GM21576 (cell line): ENCODE measurements at regions not wholly inside any gene's neighbourhood (a gene's known extent, or its start where the extent isn't known, plus 50 kb on each side); places are given as distances from the start of the nearest gene placed in this dataset.
"Not testable (repeated sequence)": the region's sequence is repeated elsewhere in the genome, so short reads cannot be mapped to it uniquely, and the experiment has no call there.

Experiments
- ATAC-seq: cut with Tn5 transposase; IDR thresholded peaks from one replicate; pipeline ENCODE4 v1.9.1; 2021; ENCODE audit warnings: mild to moderate bottlenecking, moderate library complexity; ENCODE audit not compliant: unreplicated experiment

DNA sequence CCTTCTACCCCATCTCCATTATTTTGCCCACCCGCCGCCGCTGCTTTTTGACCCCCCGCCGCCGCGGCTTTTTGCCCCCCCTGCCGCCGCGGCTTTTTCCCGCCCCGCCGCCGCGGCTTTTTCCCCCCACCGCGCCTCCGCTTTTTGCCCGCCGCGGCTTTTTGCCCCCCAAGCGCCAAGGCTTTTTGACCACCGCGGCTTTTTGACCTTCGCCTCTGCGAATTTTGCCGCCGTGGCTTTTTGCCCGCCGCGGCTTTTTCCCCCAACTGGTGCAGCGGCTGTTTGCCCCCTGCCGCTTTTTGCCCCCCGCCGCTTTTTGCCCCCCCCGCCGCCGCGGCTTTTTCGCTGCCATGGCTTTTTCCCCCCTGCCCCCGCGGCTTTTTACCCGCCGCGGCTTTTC, 137.5 kb upstream of the TP53TG3D start:
- ATAC-seq: not testable (repeated sequence)

GRCh38 chr16:32116080-32116479, 137.0 kb upstream of the TP53TG3D start:
- no peak for ATAC-seq

GRCh38 chr16:32116533-32116932, 136.6 kb upstream of the TP53TG3D start:
- not testable (repeated sequence) for ATAC-seq

DNA sequence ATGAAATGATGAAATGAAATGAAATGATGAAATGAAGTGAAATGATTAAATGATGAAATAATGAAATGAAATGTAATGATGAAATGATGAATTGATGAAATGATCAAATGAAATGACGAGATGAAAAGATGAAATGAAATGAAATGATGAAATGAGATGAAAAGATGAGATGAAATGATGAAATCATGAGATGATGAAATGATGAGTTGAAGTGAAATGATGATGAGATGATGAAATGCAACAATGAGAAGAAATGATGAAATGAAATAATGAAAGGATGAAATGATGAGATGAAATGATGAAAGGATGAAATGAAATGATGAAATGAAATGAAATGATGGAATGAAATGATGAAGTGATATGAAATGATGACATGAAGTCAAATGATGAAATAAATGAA, 132.7 kb upstream of the TP53TG3D start:
- ATAC-seq: not testable (repeated sequence)

DNA sequence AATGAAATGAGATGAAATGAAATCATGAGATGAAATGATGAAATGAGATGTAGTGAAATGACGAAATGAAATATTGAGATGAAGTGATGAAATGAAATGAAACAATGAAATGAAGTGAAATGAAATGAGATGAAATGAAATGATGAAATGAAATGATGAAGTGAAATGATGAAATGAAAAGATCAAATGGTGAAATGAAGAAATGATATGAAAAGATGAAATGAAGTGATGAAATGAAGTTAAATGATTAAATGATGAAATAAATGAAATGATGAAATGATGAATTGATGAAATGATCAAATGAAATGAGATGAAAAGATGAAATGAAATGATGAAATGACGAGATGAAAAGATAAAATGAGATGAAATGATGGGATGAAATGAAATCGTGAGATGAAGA, 132.3 kb upstream of the TP53TG3D start:
- not testable (repeated sequence) for ATAC-seq

DNA sequence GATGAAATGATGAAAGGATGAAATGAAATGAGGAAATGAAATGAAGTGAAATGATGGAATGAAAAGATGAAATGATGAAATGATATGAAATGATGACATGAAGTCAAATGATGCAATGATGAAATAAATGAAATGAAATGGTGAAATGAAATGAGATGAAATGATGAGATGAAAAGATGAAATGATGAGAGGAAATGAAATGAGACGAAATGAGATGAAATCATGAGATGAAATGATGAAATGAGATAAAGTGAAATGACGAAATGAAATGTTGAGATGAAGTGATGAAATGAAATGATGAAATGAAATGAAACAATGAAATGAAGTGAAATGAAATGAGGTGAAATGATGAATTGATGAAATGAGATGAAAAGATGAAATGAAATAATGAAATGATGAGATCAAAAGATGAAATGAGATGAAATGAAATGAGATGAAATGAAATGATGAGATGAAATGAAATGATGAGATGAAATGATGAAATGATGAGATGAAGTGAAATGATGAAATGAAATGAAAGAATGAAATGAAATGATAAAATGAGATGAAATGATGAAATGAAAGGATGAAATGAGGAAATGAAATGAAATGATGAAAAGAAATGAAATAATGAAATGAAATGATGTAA, 131.7 kb upstream of the TP53TG3D start:
- ATAC-seq: not testable (repeated sequence)

- ATAC-seq: not testable (repeated sequence)
These were observed 100.7 kb upstream of the TP53TG3D start for GRCh38 chr16:32152434-32152833.

GRCh38 chr16:32187918-32188669, 65.0 kb upstream of the TP53TG3D start:
- ATAC-seq: not testable (repeated sequence)

DNA sequence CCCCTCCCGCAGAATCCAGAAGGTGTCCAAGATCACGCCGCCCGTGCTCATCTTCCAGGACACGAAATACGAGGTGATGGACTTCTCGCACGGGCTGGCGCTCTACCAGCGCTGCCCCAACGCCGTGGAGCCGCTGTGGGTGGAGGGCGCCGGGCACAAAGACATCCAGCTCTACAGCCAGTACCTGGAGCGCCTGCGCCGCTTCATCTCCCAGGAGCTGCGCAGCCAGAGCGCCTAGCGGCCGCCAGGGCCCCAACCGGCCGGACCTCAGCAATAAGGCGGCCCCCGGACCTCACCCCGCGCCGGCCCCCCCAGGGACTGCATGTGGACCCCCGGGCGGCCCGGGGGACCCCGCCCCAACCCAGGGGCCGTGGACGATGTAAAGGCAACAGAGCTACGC, 50.5 kb upstream of the TP53TG3D start:
- ATAC-seq: not testable (repeated sequence)
